HCT116 (cell line): ENCODE measurements at regions not wholly inside any gene's neighbourhood (a gene's known extent, or its start where the extent isn't known, plus 50 kb on each side); places are given as distances from the start of the nearest gene placed in this dataset.

Source experiments
- ATAC-seq: fragments of 200-7000 bp; cut with Tn5 transposase; 2 replicates; pipeline ENCODE4 v1.9.1; 2020; ENCODE audit warnings: mild to moderate bottlenecking, moderate library complexity
- BruUV-seq: library from RNA; stranded (reverse); fragments of 400-500 nt; replicated peaks from 2 replicates; lab custom pipeline; 2021; lab: Mats Ljungman, UMichigan
- CTCF ChIA-PET: fragments of 300-600 bp; sonication (Branson Sonifier 250); formaldehyde crosslinking; loops from one replicate; lab custom pipeline; 2021; ENCODE audit warnings: antibody characterized with exemption; lab: Charles Lee
- POLR2A ChIA-PET: fragments of 300-600, 350-600 bp; sonication (Branson Sonifier 250); formaldehyde crosslinking; loops from one replicate; lab custom pipeline; 2021; ENCODE audit warnings: antibody characterized with exemption; lab: Charles Lee
- RAD21 ChIA-PET, 2 experiments: fragments of 300-600 bp; sonication (Branson Sonifier 250); formaldehyde crosslinking; loops; one replicate each; lab custom pipeline; 2023; ENCODE audit warnings: low total read pairs in 2 of 2; ENCODE audit not compliant: uncharacterized antibody in 2 of 2, unreplicated experiment in 2 of 2, low non-redundant PET in 1 of 2; lab: Charles Lee
- DNase-seq: peaks from one replicate; pipeline ENCODE4 v3.0.0-alpha.2; 2010; ENCODE audit warnings: low read depth, low spot score
- H2AFZ ChIP-seq: fragments of 200-600 bp; shearing (Covaris generic), sonication (generic); 2 replicates; pipeline ENCODE4 v1.6.1; 2017; ENCODE audit warnings: low read depth, mixed run types, mixed read lengths, antibody characterized with exemption, low read length; ENCODE audit not compliant: poor library complexity, severe bottlenecking
- H3K27ac ChIP-seq: 2 replicates; pipeline ENCODE4 v1.5.1; 2012; ENCODE audit warnings: low read depth, low read length
- H3K27me3 ChIP-seq: fragments of 200-600 bp; sonication (generic); 2 replicates; pipeline ENCODE4 v1.6.1; 2016; ENCODE audit warnings: mixed run types, low read length, mixed read lengths; ENCODE audit not compliant: insufficient read depth
- H3K36me3 ChIP-seq, 2 experiments: fragments of 200-500 bp in 1 of 2; fragments of 200-600 bp in 1 of 2; sonication (Bioruptor generic) in 1 of 2; sonication (generic) in 1 of 2; 2 replicates each; pipeline versions ENCODE4 v1.5.1 to v1.6.1; 2014 to 2016; ENCODE audit warnings: low read length in 2 of 2, inconsistent platforms in 1 of 2, mixed read lengths in 1 of 2, mixed run types in 1 of 2; ENCODE audit not compliant: insufficient read depth in 2 of 2, control insufficient read depth in 1 of 2
- H3K4me1 ChIP-seq, 2 experiments: fragments of 200-600 bp in 1 of 2; sonication (generic) in 1 of 2; 2 replicates each; pipeline versions ENCODE4 v1.5.1 to v1.6.1; 2012 to 2017; ENCODE audit warnings: low read length in 2 of 2, inconsistent platforms in 1 of 2, mild to moderate bottlenecking in 1 of 2, mixed read lengths in 1 of 2, mixed run types in 1 of 2, moderate library complexity in 1 of 2; ENCODE audit not compliant: insufficient read depth in 2 of 2, control insufficient read depth in 1 of 2
- H3K4me2 ChIP-seq: fragments of 200-600 bp; sonication (generic); 2 replicates; pipeline ENCODE4 v1.6.1; 2017; ENCODE audit warnings: mixed run types, low read length, mixed read lengths
- H3K4me3 ChIP-seq, 2 experiments: fragments of 200-600 bp in 1 of 2; sonication (generic) in 1 of 2; replicated peaks in 1 of 2; 2 replicates each; pipeline ENCODE4 v1.5.1; 2011 to 2016; ENCODE audit warnings: low read length in 2 of 2, control low read depth in 1 of 2, low read depth in 1 of 2, mild to moderate bottlenecking in 1 of 2, mixed read lengths in 1 of 2, mixed run types in 1 of 2
- H3K79me2 ChIP-seq: fragments of 200-600 bp; sonication (generic); 2 replicates; pipeline ENCODE4 v1.6.1; 2017; ENCODE audit warnings: mild to moderate bottlenecking, mixed run types, low read length, moderate library complexity, mixed read lengths; ENCODE audit not compliant: insufficient read depth
- H3K9ac ChIP-seq: fragments of 200-600 bp; sonication (generic); 2 replicates; pipeline ENCODE4 v1.6.1; 2016; ENCODE audit warnings: low read length, mixed read lengths
- H3K9me2 ChIP-seq: fragments of 200-600 bp; sonication (generic), shearing (Covaris generic); 2 replicates; pipeline ENCODE4 v1.6.1; 2017; ENCODE audit warnings: mixed run types, mild to moderate bottlenecking, moderate library complexity; ENCODE audit not compliant: insufficient read depth
- H3K9me3 ChIP-seq, 2 experiments: fragments of 200-500 bp in 1 of 2; fragments of 200-600 bp in 1 of 2; sonication (Bioruptor generic) in 1 of 2; sonication (generic) in 1 of 2; 2 replicates each; pipeline ENCODE4 v1.6.1; 2014 to 2017; ENCODE audit warnings: low read length in 2 of 2, mixed read lengths in 2 of 2, inconsistent platforms in 1 of 2, low read depth in 1 of 2, mild to moderate bottlenecking in 1 of 2, mixed run types in 1 of 2, moderate library complexity in 1 of 2; ENCODE audit not compliant: control insufficient read depth in 1 of 2, insufficient read depth in 1 of 2
- H4K20me1 ChIP-seq: fragments of 200-600 bp; sonication (generic), shearing (Covaris generic); 2 replicates; pipeline ENCODE4 v1.6.1; 2017; ENCODE audit warnings: mixed run types, mild to moderate bottlenecking, moderate library complexity; ENCODE audit not compliant: insufficient read depth
- CBX3 ChIP-seq: IDR thresholded peaks from 2 replicates; pipeline ENCODE4 v1.6.1; 2012; ENCODE audit warnings: low read depth
- CEBPB ChIP-seq: IDR thresholded peaks from 2 replicates; pipeline ENCODE4 v1.6.1; 2012; ENCODE audit warnings: low read depth
- CTCF ChIP-seq, 3 experiments: fragments of 200-600 bp in 1 of 3; sonication (generic) in 1 of 3; IDR thresholded peaks in 2 of 3; conservative IDR thresholded peaks in 1 of 3; 2 replicates each; pipeline ENCODE4 v1.5.1; 2012 to 2017; ENCODE audit warnings: low read depth in 2 of 3, low read length in 2 of 3, antibody characterized with exemption in 1 of 3, borderline replicate concordance in 1 of 3, control low read depth in 1 of 3, mild to moderate bottlenecking in 1 of 3, mixed read lengths in 1 of 3, mixed run types in 1 of 3, moderate library complexity in 1 of 3; ENCODE audit not compliant: insufficient read depth in 1 of 3
- EGR1 ChIP-seq: IDR thresholded peaks from 2 replicates; pipeline ENCODE4 v1.6.1; 2012; ENCODE audit warnings: low read depth
- ELF1 ChIP-seq: IDR thresholded peaks from 2 replicates; pipeline ENCODE4 v1.6.1; 2012; ENCODE audit warnings: low read depth, borderline replicate concordance
- EZH2 ChIP-seq: fragments of 200-600 bp; sonication (generic); IDR thresholded peaks from 2 replicates; pipeline ENCODE4 v1.6.1; 2017; ENCODE audit warnings: antibody characterized with exemption, mixed run types
- JUND ChIP-seq: IDR thresholded peaks from 2 replicates; pipeline ENCODE4 v1.6.1; 2012
- POLR2AphosphoS5 ChIP-seq: IDR thresholded peaks from 2 replicates; pipeline ENCODE4 v1.6.1; 2011; ENCODE audit warnings: mild to moderate bottlenecking, low read depth, low read length, moderate library complexity
- RAD21 ChIP-seq: IDR thresholded peaks from 2 replicates; pipeline ENCODE4 v1.6.1; 2012; ENCODE audit warnings: low read depth, mild to moderate bottlenecking
- REST ChIP-seq: IDR thresholded peaks from 2 replicates; pipeline ENCODE4 v1.6.1; 2012; ENCODE audit warnings: low read depth
- SIN3A ChIP-seq: IDR thresholded peaks from 2 replicates; pipeline ENCODE4 v1.6.1; 2012; ENCODE audit warnings: low read depth
- SP1 ChIP-seq: IDR thresholded peaks from 2 replicates; pipeline ENCODE4 v1.6.1; 2012; ENCODE audit warnings: low read depth
- YY1 ChIP-seq: IDR thresholded peaks from 2 replicates; pipeline ENCODE4 v1.6.1; 2011; ENCODE audit warnings: low read length, low read depth, moderate library complexity, mild to moderate bottlenecking; ENCODE audit not compliant: insufficient replicate concordance; ENCODE audit errors: extremely low read depth
- ZBTB33 ChIP-seq: IDR thresholded peaks from 2 replicates; pipeline ENCODE4 v1.6.1; 2011; ENCODE audit warnings: mild to moderate bottlenecking, low read length, moderate library complexity; ENCODE audit not compliant: insufficient replicate concordance; ENCODE audit errors: extremely low read depth
- ZFX ChIP-seq: fragments of 450-650 bp; IDR thresholded peaks from 2 replicates; pipeline ENCODE4 v1.6.1; 2017
- ZNF274 ChIP-seq: fragments of 200-500 bp; sonication (Bioruptor generic); IDR thresholded peaks from 2 replicates; pipeline ENCODE4 v1.6.1; 2014; ENCODE audit warnings: mild to moderate bottlenecking, low read depth, low read length, inconsistent platforms
- intact Hi-C: fragments of 100-400 bp; cut with micrococcal nuclease; formaldehyde crosslinking; loops from 2 replicates; pipeline ENCODE4 v1.10.0; 2022

DNA sequence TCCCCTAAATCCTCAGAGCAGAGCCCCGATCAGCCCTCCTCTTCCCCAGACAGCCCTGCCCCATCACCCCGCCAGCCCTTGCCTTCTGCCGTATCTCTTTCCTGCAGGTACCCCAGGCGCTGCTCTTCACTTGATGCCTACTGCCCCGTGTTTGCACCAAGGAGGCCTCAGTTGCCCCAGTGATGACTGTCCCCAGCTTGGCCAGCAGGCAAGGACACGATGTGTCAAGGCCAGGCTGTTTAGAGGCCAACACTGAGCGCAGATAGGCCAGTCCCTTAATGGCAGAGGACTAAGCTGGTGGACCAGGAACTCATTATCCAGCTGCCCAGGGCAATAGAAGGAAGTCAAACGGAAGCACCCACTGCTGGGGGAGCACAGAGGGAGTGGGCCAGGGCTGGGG is 68.4 kb downstream of the CAMK2N1 start:
- intact Hi-C loops, result no loop called here
- ChIA-PET CTCF (no interaction called here), POLR2A (no interaction called here), RAD21 (no interaction called here)
- BruUV-seq, result no TSS peak
- Histone ChIP-seq H4K20me1 (no peaks in the 10 kb centered on the region), H3K9ac (no peak overlapping the region), H3K36me3 (no peaks in the 10 kb centered on the region), H3K4me3 (no peak overlapping the region), H3K9me3 (peaks cover 4 to 5% of the 10 kb centered on the region in 2 experiments; a peak in 2 of 4 replicates), H3K79me2 (no peaks in the 10 kb centered on the region), H3K4me2 (no peak overlapping the region), H3K27ac (no peak overlapping the region), H3K4me1 (no peaks in the 10 kb centered on the region), H3K27me3 (peaks cover 3% of the 10 kb centered on the region; the same call in 1 of the 2 replicates), H3K9me2 (no peaks in the 10 kb centered on the region), H2AFZ (no peak overlapping the region)
- ATAC-seq, result no peak
- DNase-seq, result no peak
- TF ChIP-seq ZFX, result no peak
- TF ChIP-seq YY1, result no peak
- no peak for TF ChIP-seq ELF1
- TF ChIP-seq RAD21, result no peak
- TF ChIP-seq CTCF (IDR thresholded peaks at IDR 0.05 in 2 of 3, conservative IDR thresholded peaks at IDR 0.05 in 1 of 3; ENCODE audit: borderline replicate concordance in 1 of 3, insufficient read depth in 1 of 3, low read depth in 2 of 3, low read length in 2 of 3), result no peak
- no peak for TF ChIP-seq ZBTB33
- TF ChIP-seq POLR2AphosphoS5, result no peak
- no peak for TF ChIP-seq EGR1
- no peak for TF ChIP-seq CBX3
- no peak for TF ChIP-seq REST
- TF ChIP-seq SP1, result no peak
- TF ChIP-seq JUND, result no peak
- TF ChIP-seq CEBPB, result no peak
- no peak for TF ChIP-seq EZH2
- no peak for TF ChIP-seq SIN3A
- no peak for TF ChIP-seq ZNF274
